ENCODE measurements at regions not wholly inside any gene's neighbourhood (a gene's known extent, or its start where the extent isn't known, plus 50 kb on each side); places are given as distances from the start of the nearest gene placed in this dataset.

- peak; percentile 51 for DNase-seq (ENCODE audit: low read depth, low spot score)
- TF ChIP-seq, protein P1, sequence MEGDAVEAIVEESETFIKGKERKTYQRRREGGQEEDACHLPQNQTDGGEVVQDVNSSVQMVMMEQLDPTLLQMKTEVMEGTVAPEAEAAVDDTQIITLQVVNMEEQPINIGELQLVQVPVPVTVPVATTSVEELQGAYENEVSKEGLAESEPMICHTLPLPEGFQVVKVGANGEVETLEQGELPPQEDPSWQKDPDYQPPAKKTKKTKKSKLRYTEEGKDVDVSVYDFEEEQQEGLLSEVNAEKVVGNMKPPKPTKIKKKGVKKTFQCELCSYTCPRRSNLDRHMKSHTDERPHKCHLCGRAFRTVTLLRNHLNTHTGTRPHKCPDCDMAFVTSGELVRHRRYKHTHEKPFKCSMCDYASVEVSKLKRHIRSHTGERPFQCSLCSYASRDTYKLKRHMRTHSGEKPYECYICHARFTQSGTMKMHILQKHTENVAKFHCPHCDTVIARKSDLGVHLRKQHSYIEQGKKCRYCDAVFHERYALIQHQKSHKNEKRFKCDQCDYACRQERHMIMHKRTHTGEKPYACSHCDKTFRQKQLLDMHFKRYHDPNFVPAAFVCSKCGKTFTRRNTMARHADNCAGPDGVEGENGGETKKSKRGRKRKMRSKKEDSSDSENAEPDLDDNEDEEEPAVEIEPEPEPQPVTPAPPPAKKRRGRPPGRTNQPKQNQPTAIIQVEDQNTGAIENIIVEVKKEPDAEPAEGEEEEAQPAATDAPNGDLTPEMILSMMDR (IDR thresholded peaks at IDR 0.05; ENCODE audit: low read depth, low read length): no peak
- Histone ChIP-seq H3K9me3 (ENCODE audit: control insufficient read depth, insufficient read depth, low read length) (no peaks in the 10 kb centered on the region), H3K27me3 (ENCODE audit: control insufficient read depth, insufficient read depth, low read length) (no peaks in the 10 kb centered on the region), H3K27ac (ENCODE audit: low read depth, low read length) (peak overlapping the region; percentile 57), H3K4me3 (ENCODE audit: low read depth, low read length) (no peak overlapping the region)
- ChIA-PET CTCF (no interaction called here), POLR2A (no interaction called here)
Measured at GRCh38 chr20:3318226-3318884, 79.4 kb upstream of the SLC4A11 start.

DNA sequence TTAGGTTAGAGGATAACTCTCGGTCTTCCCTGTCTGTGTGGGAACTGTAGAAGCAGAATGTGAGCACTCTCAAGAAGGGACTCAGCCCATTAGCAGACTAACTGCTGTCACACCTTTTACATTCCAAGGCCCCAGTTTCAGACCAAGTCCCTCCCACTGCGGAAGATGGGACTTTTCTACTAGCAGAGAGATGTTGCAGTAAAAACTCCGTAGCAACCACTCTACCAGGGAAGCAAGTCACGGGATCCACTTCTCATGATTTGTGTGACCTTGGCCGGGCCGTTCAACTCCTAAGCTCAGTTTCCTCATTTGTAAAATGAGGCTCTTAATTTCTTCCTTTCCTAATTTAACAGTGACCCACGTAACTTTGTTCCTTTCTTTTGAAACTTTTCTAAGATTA, 77.1 kb upstream of the SLC4A11 start:
- no peak for DNase-seq (ENCODE audit: low read depth, low spot score)
- CTCF ChIA-PET: interaction anchor here (0.8 to 2.7 kb wide), 7 partner anchors 10 to 263 kb away, joined by 3 to 22 read pairs (median 6); no protein-coding TSS in a partner anchor
- no peak overlapping the region for H3K4me3 ChIP-seq (ENCODE audit: low read depth, low read length)
- TF ChIP-seq, protein P1 (IDR thresholded peaks at IDR 0.05; ENCODE audit: low read depth, low read length): no peak
- no peak overlapping the region for H3K27ac ChIP-seq (ENCODE audit: low read depth, low read length)
- H3K9me3 ChIP-seq (ENCODE audit: control insufficient read depth, insufficient read depth, low read length): no peaks in the 10 kb centered on the region
- POLR2A ChIA-PET: interaction anchor here (0.6 kb wide), 2 partner anchors 9 to 64 kb away, joined by 5 read pairs; no protein-coding TSS in a partner anchor
- H3K27me3 ChIP-seq (ENCODE audit: control insufficient read depth, insufficient read depth, low read length): no peaks in the 10 kb centered on the region

DNA sequence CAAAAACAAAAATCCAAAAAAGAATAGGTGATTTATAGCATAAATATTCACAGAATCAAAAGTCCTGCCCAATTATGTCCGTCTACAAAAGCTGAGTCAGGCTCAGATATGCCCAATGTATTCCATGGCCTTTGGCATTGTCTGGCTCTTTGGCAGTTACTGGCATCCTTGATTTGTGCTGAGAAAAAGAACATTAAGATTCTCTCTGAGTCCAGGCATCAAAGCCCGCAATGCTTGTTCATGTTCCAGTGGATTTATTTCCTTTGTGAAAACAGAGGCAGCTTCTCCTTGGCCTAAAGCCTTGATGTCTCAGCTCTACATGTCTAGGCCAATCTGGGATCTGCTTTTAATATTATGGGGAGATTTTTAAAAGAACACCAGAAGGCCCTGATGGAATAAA, 76.1 kb upstream of the SLC4A11 start:
- H3K4me3 ChIP-seq (ENCODE audit: low read depth, low read length): no peak overlapping the region
- no peaks in the 10 kb centered on the region for H3K9me3 ChIP-seq (ENCODE audit: control insufficient read depth, insufficient read depth, low read length)
- no peaks in the 10 kb centered on the region for H3K27me3 ChIP-seq (ENCODE audit: control insufficient read depth, insufficient read depth, low read length)
- ChIA-PET CTCF (interaction anchor here (2.7 kb wide), 1 partner anchor 97 kb away, joined by 22 read pairs; no protein-coding TSS in a partner anchor), POLR2A (no interaction called here)
- no peak overlapping the region for H3K27ac ChIP-seq (ENCODE audit: low read depth, low read length)
- DNase-seq (ENCODE audit: low read depth, low spot score): no peak
- TF ChIP-seq, protein P1 (IDR thresholded peaks at IDR 0.05; ENCODE audit: low read depth, low read length): no peak

DNA sequence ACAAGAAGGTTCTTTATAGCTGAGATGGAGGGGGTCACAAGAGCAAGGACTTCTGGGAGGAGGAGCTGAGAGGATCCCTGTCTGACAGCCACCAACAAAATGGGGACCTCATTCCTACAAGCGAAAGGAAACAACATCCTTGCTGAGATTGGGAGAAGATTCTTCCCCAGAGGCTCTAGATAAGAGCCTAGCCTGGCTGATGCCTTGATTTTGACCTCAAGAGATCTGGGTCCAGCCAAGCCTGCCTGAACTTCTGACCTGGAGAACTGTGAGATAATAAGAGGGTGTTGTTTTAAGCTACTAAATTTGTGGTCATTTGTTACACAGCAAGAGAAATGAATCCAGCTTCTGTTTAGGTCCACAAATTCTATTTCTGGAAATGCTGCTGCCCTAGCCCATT, 75.4 kb upstream of the SLC4A11 start:
- no peak for DNase-seq (ENCODE audit: low read depth, low spot score)
- H3K9me3 ChIP-seq (ENCODE audit: control insufficient read depth, insufficient read depth, low read length): no peaks in the 10 kb centered on the region
- H3K4me3 ChIP-seq (ENCODE audit: low read depth, low read length): no peak overlapping the region
- no peak overlapping the region for H3K27ac ChIP-seq (ENCODE audit: low read depth, low read length)
- H3K27me3 ChIP-seq (ENCODE audit: control insufficient read depth, insufficient read depth, low read length): no peaks in the 10 kb centered on the region
- ChIA-PET POLR2A (no interaction called here), CTCF (interaction anchor here (0.7 kb wide), 1 partner anchor 20 kb away, joined by 4 read pairs; no protein-coding TSS in a partner anchor)
- TF ChIP-seq, protein P1 (IDR thresholded peaks at IDR 0.05; ENCODE audit: low read depth, low read length): no peak

GRCh38 chr20:3313683-3314065, 74.7 kb upstream of the SLC4A11 start:
- TF ChIP-seq, protein P1 (IDR thresholded peaks at IDR 0.05; ENCODE audit: low read depth, low read length): no peak
- H3K4me3 ChIP-seq (ENCODE audit: low read depth, low read length): no peak overlapping the region
- POLR2A ChIA-PET: no interaction called here
- no peaks in the 10 kb centered on the region for H3K9me3 ChIP-seq (ENCODE audit: control insufficient read depth, insufficient read depth, low read length)
- CTCF ChIA-PET: interaction anchor here (0.7 kb wide), 2 partner anchors 20 to 252 kb away, joined by 3 to 4 read pairs; no protein-coding TSS in a partner anchor
- H3K27me3 ChIP-seq (ENCODE audit: control insufficient read depth, insufficient read depth, low read length): no peaks in the 10 kb centered on the region
- DNase-seq (ENCODE audit: low read depth, low spot score): no peak
- peak overlapping the region; percentile 11 for H3K27ac ChIP-seq (ENCODE audit: low read depth, low read length)
